DMS153 (cell line): ENCODE measurements at regions not wholly inside any gene's neighbourhood (a gene's known extent, or its start where the extent isn't known, plus 50 kb on each side); places are given as distances from the start of the nearest gene placed in this dataset.
"Not testable (repeated sequence)": the region's sequence is repeated elsewhere in the genome, so short reads cannot be mapped to it uniquely, and the experiment has no call there.

Source experiments
- DNase-seq: peaks from one replicate; lab custom pipeline; 2025; lab: John Stamatoyannopoulos, UW

GRCh38 chr2:238521002-238521401, 94.3 kb downstream of the ASB1 start:
- no peak for DNase-seq

- DNase-seq: no peak
Observed at GRCh38 chr2:238521870-238522269, 95.1 kb downstream of the ASB1 start.

GRCh38 chr2:238523158-238524110, 96.7 kb downstream of the ASB1 start:
- no peak for DNase-seq

GRCh38 chr2:238524426-238524983, 97.8 kb downstream of the ASB1 start:
- DNase-seq: no peak

GRCh38 chr2:238525990-238526389, 99.3 kb downstream of the ASB1 start:
- DNase-seq: peak; percentile 37

- no peak for DNase-seq
Observed at GRCh38 chr2:238527565-238527964, 100.8 kb downstream of the ASB1 start.

- peak; percentile 93 for DNase-seq
Observed at GRCh38 chr2:238528953-238529781, 102.4 kb downstream of the ASB1 start.

GRCh38 chr2:238531017-238531645, 104.4 kb downstream of the ASB1 start:
- not testable (repeated sequence) for DNase-seq

GRCh38 chr2:238543732-238544131, 117.0 kb downstream of the ASB1 start:
- not testable (repeated sequence) for DNase-seq

GRCh38 chr2:238548902-238549462, 122.3 kb downstream of the ASB1 start:
- DNase-seq: no peak

- no peak for DNase-seq
Observed at GRCh38 chr2:238549866-238550265, 123.1 kb downstream of the ASB1 start.

GRCh38 chr2:238551091-238551490, 124.4 kb downstream of the ASB1 start:
- no peak for DNase-seq

- no peak for DNase-seq
Observed at GRCh38 chr2:238552226-238552625, 125.5 kb downstream of the ASB1 start.

- no peak for DNase-seq
Observed at GRCh38 chr2:238553159-238553558, 126.4 kb downstream of the ASB1 start.

- no peak for DNase-seq
Observed at GRCh38 chr2:238554468-238555315, 128.0 kb downstream of the ASB1 start.

GRCh38 chr2:238555786-238556542, 129.2 kb downstream of the ASB1 start:
- DNase-seq: no peak

- DNase-seq: no peak
Observed at GRCh38 chr2:238557431-238557830, 130.7 kb downstream of the ASB1 start.

- DNase-seq: no peak
Observed at GRCh38 chr2:238557936-238558335, 131.2 kb downstream of the ASB1 start.

- DNase-seq: no peak
Observed at GRCh38 chr2:238558456-238559099, 131.9 kb downstream of the ASB1 start.
